ENCODE measurements at regions not wholly inside any gene's neighbourhood (a gene's known extent, or its start where the extent isn't known, plus 50 kb on each side); places are given as distances from the start of the nearest gene placed in this dataset.

DNA sequence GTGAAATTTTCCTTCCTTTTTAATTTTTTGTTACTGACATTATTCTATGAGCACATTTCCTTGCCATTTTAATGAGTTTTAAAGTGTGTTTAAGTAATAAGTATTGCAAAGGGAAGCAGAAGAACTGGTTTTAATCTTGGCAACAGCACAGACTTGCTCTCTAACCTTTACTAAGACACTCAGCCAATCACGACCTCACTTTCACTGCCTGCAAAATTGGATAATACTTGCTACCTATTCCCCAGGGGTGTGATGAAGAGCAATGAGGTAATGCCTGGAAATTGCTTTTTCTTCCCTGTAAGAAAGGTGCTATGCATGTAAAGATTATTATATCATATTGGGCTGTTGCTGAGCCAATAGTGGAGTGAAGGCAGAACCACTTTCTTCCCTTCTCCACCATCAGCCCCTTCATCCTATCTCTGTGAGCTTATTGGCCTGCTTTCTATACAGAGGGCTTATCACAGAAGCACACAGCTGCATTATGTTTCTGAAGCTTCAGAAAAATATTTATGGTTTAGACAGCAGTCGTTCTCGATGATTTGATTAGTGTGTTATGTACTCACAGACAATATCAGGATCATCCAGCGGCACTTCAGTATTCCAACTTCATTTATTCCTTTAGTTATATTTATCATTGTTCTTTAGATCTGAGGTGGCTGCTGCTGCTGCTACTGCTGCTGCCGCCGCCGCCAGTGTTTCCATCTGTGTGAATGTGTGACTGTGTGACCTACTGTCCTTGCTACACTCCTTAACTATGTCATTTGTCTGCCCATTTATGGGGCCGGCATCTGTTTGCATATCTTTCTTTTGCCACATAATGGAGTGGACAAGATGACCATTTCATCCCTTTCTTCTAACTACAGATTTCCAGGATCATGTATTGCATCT, 255.1 kb downstream of the C4orf33 start:
- DNase-seq = no peak

GRCh38 chr4:129352480-129352879, 256.5 kb downstream of the C4orf33 start:
- no peak for DNase-seq

- no peak for DNase-seq
These were observed 257.5 kb downstream of the C4orf33 start for GRCh38 chr4:129353490-129353889.

GRCh38 chr4:129355031-129355430, 259.1 kb downstream of the C4orf33 start:
- DNase-seq = no peak

- no peak for DNase-seq
These were observed 259.6 kb downstream of the C4orf33 start for GRCh38 chr4:129355516-129355915.

GRCh38 chr4:129358571-129358970, 262.6 kb downstream of the C4orf33 start:
- no peak for DNase-seq

DNA sequence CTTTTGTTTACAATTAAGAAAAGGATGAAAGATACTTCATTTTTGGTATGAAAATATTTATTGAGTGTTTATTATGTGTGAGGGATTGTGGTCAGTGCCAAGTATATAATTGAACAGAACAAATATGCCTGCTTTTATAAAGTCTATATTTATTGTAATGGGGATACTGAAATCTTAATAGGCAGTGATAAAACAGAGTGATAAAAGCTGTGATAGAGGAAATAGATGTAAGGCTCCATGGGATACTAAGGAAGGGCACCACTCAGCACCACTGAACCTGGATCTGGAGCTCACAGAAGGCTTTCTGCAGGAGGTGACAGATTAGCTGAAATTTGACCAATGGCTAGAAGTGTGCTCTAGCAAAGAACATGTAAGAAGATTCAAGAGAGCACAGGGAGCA, 263.5 kb downstream of the C4orf33 start:
- no peak for DNase-seq

- DNase-seq = peak; percentile 48 to 50
These were observed 266.8 kb downstream of the C4orf33 start for GRCh38 chr4:129362691-129363274.

- no peak for DNase-seq
These were observed 268.9 kb downstream of the C4orf33 start for GRCh38 chr4:129364747-129365452.

GRCh38 chr4:129369361-129370010, 273.5 kb downstream of the C4orf33 start:
- no peak for DNase-seq

GRCh38 chr4:129371065-129371464, 275.1 kb downstream of the C4orf33 start:
- no peak for DNase-seq

DNA sequence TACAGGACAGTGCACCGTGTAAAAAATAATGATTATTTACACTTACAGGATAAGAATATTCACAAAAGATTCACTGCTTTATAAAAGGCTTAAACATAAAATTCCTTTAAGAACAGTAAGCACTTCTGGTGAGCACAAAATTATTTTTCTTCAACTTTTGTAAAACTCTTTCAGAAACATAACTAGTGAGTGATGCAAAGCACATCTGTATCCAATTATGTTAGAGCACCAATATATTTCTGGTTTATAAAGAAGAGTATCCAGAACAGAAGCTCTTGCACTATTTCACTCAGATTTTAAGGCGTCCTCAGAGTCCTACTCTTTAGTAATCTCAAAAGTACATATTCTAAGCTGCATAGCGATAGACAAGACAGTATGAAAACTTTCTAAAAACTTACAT, 276.0 kb downstream of the C4orf33 start:
- no peak for DNase-seq

DNA sequence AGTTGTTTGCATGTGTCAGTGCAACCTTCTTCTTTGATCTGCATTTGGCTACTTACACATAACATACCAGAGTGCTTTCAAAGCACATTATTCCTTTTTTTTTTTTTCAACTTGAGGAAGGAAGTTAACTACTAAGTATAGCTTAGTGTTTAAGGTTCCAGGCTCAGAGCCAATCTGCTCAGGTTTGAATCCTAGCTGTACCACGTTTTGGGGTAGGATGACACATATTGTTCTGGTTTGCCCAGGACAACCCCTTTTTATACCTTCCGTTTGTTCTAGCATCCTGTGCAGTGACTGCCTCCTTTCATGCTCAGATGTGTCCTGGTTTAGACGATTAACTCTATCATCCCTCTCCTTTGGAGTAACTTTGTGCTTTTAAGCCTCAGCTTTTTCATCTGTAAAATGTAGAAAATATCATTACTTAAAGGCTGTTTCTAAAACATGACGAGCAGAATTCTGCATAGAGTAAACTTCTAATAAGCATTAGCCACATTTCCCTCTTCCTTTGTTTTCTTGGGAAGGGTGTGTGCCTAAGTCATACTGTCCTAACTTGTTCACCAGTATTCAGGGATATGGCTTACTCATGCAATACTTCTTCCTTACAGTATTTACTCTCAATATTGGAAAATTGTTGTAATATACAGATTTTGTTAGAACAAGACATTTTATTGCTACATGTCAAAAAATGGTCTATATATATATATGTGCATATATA, 281.3 kb downstream of the C4orf33 start:
- DNase-seq = no peak

DNA sequence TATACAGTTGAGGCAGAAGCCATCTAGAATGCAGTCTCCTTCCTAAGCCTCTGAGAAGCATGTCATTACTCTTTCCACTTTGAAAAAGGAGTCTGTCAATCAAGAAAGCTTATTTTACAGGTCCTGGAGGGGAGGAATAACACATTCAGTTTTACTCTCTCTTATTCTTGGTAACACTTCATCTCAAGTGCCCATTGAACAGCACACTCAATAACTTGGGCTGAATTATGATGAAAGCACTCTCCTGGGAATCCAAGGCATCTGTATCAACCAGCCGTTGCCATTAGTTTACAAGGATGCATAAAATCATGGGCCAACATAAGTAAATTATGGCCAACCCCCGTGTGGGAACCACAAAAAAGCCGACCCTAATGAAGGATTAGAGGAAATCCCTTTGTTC, 282.4 kb downstream of the C4orf33 start:
- no peak for DNase-seq

DNA sequence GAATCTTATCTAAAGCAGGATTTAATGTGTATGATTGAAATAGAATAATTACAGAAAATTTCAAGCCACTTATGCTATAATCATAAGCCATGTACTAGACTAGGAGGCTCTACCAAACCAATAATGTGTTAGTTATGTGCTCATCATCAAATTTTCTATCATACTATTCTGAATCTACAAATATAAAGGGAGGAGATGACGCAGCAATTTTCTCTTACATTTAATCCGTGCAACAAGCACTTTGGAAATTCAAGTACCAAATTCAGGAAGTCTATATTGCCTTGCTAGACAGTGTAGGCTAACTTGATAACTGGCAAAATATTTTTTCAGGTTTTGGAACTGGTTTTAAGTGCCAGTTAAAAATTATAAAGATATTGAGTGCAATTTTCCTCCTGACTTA, 283.5 kb downstream of the C4orf33 start:
- DNase-seq = no peak

DNA sequence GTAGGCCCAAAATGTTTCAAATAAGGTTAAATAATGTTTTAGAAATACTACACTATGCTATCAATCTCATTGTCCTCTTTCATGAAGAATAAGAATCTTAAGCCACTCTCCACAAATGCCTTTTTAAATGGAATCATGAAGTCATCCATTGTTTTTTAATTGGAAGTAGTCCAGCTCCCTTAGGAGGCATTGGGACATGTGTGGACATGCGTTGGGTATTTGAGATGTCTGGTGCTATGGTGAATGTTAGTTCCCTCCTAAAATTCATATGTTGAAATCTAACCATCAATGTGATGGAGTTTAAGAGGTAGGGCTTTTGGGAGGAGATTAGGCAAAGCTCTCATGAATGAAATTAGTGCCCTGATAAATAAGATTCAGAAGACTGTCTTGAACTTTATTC, 289.0 kb downstream of the C4orf33 start:
- no peak for DNase-seq

DNA sequence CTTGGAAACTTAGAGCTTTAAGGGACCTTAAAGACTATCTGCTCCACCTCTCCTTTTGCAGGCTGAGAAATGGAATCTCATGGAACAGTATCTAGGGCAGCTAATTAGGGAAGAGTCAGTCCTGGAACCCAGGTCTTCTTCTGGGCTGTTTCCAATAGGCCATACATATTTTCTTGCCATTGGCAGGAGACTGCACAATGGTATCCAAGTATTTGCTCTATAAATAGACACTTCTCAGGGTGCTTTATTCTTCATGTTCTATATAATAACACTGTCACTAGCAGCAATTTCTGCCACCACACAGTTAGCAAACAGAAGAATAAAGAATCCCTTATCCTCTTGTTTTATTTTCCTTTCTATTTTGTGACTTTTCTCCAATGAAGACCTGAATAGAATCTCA, 291.7 kb downstream of the C4orf33 start:
- DNase-seq = no peak

GRCh38 chr4:129393976-129394375, 298.0 kb downstream of the C4orf33 start:
- DNase-seq = no peak

DNA sequence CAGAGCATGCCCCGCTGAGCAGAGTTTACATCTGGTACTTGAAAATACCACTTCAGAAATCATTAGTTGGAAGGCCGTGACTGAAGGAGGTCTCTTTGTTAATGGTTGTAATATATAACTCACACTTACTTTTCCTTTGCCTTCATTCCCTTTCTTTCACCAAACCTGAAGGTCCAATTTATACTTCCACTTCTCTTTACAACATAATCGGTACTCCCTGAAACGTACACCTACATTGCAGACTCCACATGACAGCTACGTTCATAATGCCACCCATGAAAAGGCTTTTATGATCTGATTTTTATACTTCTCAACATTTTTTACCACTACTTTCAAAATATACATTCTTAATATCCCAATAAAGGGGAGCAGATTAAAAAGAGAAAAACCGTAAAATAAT, 298.7 kb downstream of the C4orf33 start:
- no peak for DNase-seq

- no peak for DNase-seq
These were observed 307.9 kb downstream of the C4orf33 start for GRCh38 chr4:129403848-129404247.

- DNase-seq = no peak
These were observed 314.2 kb downstream of the C4orf33 start for GRCh38 chr4:129410115-129410514.

- DNase-seq = no peak
These were observed 319.1 kb downstream of the C4orf33 start for GRCh38 chr4:129415004-129415403.

GRCh38 chr4:129420637-129421036, 324.7 kb downstream of the C4orf33 start:
- no peak for DNase-seq

Measured in stimulated activated CD4-positive, alpha-beta T cell treated with anti-CD3 and anti-CD28 coated beads, Interleukin-2, amount 100 ng/mL, for 24 hours (primary cell).